ENCODE measurements at regions not wholly inside any gene's neighbourhood (a gene's known extent, or its start where the extent isn't known, plus 50 kb on each side); places are given as distances from the start of the nearest gene placed in this dataset.

DNA sequence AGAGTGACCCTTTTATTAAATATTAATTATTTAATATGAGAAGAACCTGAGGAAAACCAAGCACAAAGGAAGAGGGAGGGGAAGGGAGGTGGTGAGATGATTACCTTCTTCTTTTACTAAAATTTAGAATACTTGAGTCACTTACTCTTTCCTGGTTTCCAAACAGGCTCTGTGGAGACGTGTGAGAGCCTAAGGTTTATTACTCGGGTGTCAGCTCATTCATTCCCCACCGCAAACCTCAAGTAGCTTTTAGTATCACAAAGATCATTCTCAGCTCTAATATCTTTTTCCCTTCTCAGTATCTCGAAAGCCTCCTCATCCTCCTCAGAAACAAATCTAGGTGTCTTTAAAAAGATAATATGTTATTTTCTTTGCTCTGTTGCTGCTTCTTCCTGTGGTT lies 497.2 kb upstream of the JARID2 start:
- no peak for DNase-seq (ENCODE audit: insufficient read length, low spot score, missing footprints)
- no peaks in the 10 kb centered on the region for H3K79me2 ChIP-seq (ENCODE audit: insufficient read depth, low read length)
- no peaks in the 10 kb centered on the region for H3K27me3 ChIP-seq (ENCODE audit: insufficient read depth, low read length)
- H2AFZ ChIP-seq (ENCODE audit: low read length): no peak overlapping the region
- no peak overlapping the region for H3K4me2 ChIP-seq (ENCODE audit: insufficient read depth, low read length)
- peaks cover 16% of the 10 kb centered on the region for H3K4me1 ChIP-seq (ENCODE audit: insufficient read depth, low read length)
- no peaks in the 10 kb centered on the region for H4K20me1 ChIP-seq (ENCODE audit: insufficient read depth, low read length)
- TF ChIP-seq, protein P1, sequence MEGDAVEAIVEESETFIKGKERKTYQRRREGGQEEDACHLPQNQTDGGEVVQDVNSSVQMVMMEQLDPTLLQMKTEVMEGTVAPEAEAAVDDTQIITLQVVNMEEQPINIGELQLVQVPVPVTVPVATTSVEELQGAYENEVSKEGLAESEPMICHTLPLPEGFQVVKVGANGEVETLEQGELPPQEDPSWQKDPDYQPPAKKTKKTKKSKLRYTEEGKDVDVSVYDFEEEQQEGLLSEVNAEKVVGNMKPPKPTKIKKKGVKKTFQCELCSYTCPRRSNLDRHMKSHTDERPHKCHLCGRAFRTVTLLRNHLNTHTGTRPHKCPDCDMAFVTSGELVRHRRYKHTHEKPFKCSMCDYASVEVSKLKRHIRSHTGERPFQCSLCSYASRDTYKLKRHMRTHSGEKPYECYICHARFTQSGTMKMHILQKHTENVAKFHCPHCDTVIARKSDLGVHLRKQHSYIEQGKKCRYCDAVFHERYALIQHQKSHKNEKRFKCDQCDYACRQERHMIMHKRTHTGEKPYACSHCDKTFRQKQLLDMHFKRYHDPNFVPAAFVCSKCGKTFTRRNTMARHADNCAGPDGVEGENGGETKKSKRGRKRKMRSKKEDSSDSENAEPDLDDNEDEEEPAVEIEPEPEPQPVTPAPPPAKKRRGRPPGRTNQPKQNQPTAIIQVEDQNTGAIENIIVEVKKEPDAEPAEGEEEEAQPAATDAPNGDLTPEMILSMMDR (IDR thresholded peaks at IDR 0.05; ENCODE audit: extremely low read depth, low read depth, low read length): no peak
- H3K9me3 ChIP-seq (ENCODE audit: low read depth, low read length): no peaks in the 10 kb centered on the region
- H3K36me3 ChIP-seq (ENCODE audit: insufficient read depth, low read length): no peaks in the 10 kb centered on the region
- H3K4me3 ChIP-seq (ENCODE audit: insufficient read depth, low read length): no peak overlapping the region
- no peak overlapping the region for H3K27ac ChIP-seq (ENCODE audit: low read depth, low read length)

GRCh38 chr6:14750059-14750661 lies 495.7 kb upstream of the JARID2 start:
- Histone ChIP-seq H3K36me3 (ENCODE audit: insufficient read depth, low read length) (no peaks in the 10 kb centered on the region), H3K4me3 (ENCODE audit: insufficient read depth, low read length) (no peak overlapping the region), H3K4me1 (ENCODE audit: insufficient read depth, low read length) (peaks cover 9% of the 10 kb centered on the region), H4K20me1 (ENCODE audit: insufficient read depth, low read length) (no peaks in the 10 kb centered on the region), H3K27ac (ENCODE audit: low read depth, low read length) (no peak overlapping the region), H2AFZ (ENCODE audit: low read length) (no peak overlapping the region), H3K9me3 (ENCODE audit: low read depth, low read length) (no peaks in the 10 kb centered on the region), H3K4me2 (ENCODE audit: insufficient read depth, low read length) (no peak overlapping the region), H3K27me3 (ENCODE audit: insufficient read depth, low read length) (no peaks in the 10 kb centered on the region), H3K79me2 (ENCODE audit: insufficient read depth, low read length) (no peaks in the 10 kb centered on the region)
- no peak for DNase-seq (ENCODE audit: insufficient read length, low spot score, missing footprints)
- TF ChIP-seq, protein P1 (IDR thresholded peaks at IDR 0.05; ENCODE audit: extremely low read depth, low read depth, low read length): no peak

GRCh38 chr6:14751645-14752175 lies 494.2 kb upstream of the JARID2 start:
- no peaks in the 10 kb centered on the region for H3K36me3 ChIP-seq (ENCODE audit: insufficient read depth, low read length)
- H3K4me1 ChIP-seq (ENCODE audit: insufficient read depth, low read length): peaks cover 9% of the 10 kb centered on the region
- H3K27ac ChIP-seq (ENCODE audit: low read depth, low read length): no peak overlapping the region
- H3K79me2 ChIP-seq (ENCODE audit: insufficient read depth, low read length): no peaks in the 10 kb centered on the region
- H3K4me2 ChIP-seq (ENCODE audit: insufficient read depth, low read length): no peak overlapping the region
- no peaks in the 10 kb centered on the region for H4K20me1 ChIP-seq (ENCODE audit: insufficient read depth, low read length)
- no peak overlapping the region for H3K4me3 ChIP-seq (ENCODE audit: insufficient read depth, low read length)
- no peaks in the 10 kb centered on the region for H3K27me3 ChIP-seq (ENCODE audit: insufficient read depth, low read length)
- no peak for DNase-seq (ENCODE audit: insufficient read length, low spot score, missing footprints)
- TF ChIP-seq, protein P1 (IDR thresholded peaks at IDR 0.05; ENCODE audit: extremely low read depth, low read depth, low read length): no peak
- H3K9me3 ChIP-seq (ENCODE audit: low read depth, low read length): no peaks in the 10 kb centered on the region
- H2AFZ ChIP-seq (ENCODE audit: low read length): no peak overlapping the region

- Histone ChIP-seq H3K27me3 (ENCODE audit: insufficient read depth, low read length) (no peaks in the 10 kb centered on the region), H3K4me2 (ENCODE audit: insufficient read depth, low read length) (no peak overlapping the region), H3K9me3 (ENCODE audit: low read depth, low read length) (no peaks in the 10 kb centered on the region), H3K4me3 (ENCODE audit: insufficient read depth, low read length) (no peak overlapping the region), H4K20me1 (ENCODE audit: insufficient read depth, low read length) (no peaks in the 10 kb centered on the region), H2AFZ (ENCODE audit: low read length) (no peak overlapping the region), H3K79me2 (ENCODE audit: insufficient read depth, low read length) (no peaks in the 10 kb centered on the region), H3K4me1 (ENCODE audit: insufficient read depth, low read length) (no peaks in the 10 kb centered on the region), H3K36me3 (ENCODE audit: insufficient read depth, low read length) (no peaks in the 10 kb centered on the region), H3K27ac (ENCODE audit: low read depth, low read length) (no peak overlapping the region)
- TF ChIP-seq, protein P1 (IDR thresholded peaks at IDR 0.05; ENCODE audit: extremely low read depth, low read depth, low read length): no peak
- no peak for DNase-seq (ENCODE audit: insufficient read length, low spot score, missing footprints)
These were observed 490.9 kb upstream of the JARID2 start for GRCh38 chr6:14754751-14755513.
